OCI-LY1 (cell line): ENCODE measurements at regions not wholly inside any gene's neighbourhood (a gene's known extent, or its start where the extent isn't known, plus 50 kb on each side); places are given as distances from the start of the nearest gene placed in this dataset.

Source experiments
- H2AFZ ChIP-seq: fragments of 200-600 bp; sonication (generic), shearing (Covaris generic); 2 replicates; pipeline ENCODE4 v1.6.0; 2014; ENCODE audit warnings: antibody characterized with exemption, mild to moderate bottlenecking, low read length
- H3F3A ChIP-seq: fragments of 200-600 bp; sonication (generic), shearing (Covaris generic); 2 replicates; pipeline ENCODE4 v1.6.0; 2014; ENCODE audit warnings: mild to moderate bottlenecking, antibody characterized with exemption, low read length, moderate library complexity; ENCODE audit not compliant: insufficient read depth
- H3K27ac ChIP-seq: fragments of 200-600 bp; sonication (generic); 2 replicates; pipeline ENCODE4 v1.5.1; 2014; ENCODE audit warnings: low read length, mixed run types, mild to moderate bottlenecking, low read depth; ENCODE audit not compliant: poor library complexity, severe bottlenecking
- H3K27me3 ChIP-seq: fragments of 200-600 bp; sonication (generic); 2 replicates; pipeline ENCODE4 v1.6.0; 2014; ENCODE audit warnings: antibody characterized with exemption, mild to moderate bottlenecking, low read length, moderate library complexity; ENCODE audit not compliant: insufficient read depth
- H3K36me3 ChIP-seq: fragments of 200-600 bp; sonication (generic); 2 replicates; pipeline ENCODE4 v1.6.1; 2014; ENCODE audit warnings: mild to moderate bottlenecking, antibody characterized with exemption, low read length, moderate library complexity, mixed read lengths; ENCODE audit not compliant: insufficient read depth
- H3K4me1 ChIP-seq: fragments of 200-600 bp; sonication (generic); 2 replicates; pipeline ENCODE4 v1.5.1; 2014; ENCODE audit warnings: mild to moderate bottlenecking, low read length, moderate library complexity; ENCODE audit not compliant: insufficient read depth, severe bottlenecking
- H3K4me2 ChIP-seq: fragments of 200-600 bp; sonication (generic), shearing (Covaris generic); 2 replicates; pipeline ENCODE4 v1.6.1; 2014; ENCODE audit warnings: low read length
- H3K4me3 ChIP-seq: fragments of 200-600 bp; sonication (generic); 2 replicates; pipeline ENCODE4 v1.5.1; 2014; ENCODE audit warnings: low read length, low read depth, mild to moderate bottlenecking, mixed read lengths; ENCODE audit not compliant: poor library complexity, severe bottlenecking
- H3K79me2 ChIP-seq: fragments of 200-600 bp; shearing (Covaris generic); 2 replicates; pipeline ENCODE4 v1.6.1; 2016; ENCODE audit warnings: mixed run types, low read length, mixed read lengths; ENCODE audit not compliant: insufficient read depth
- H3K9ac ChIP-seq: fragments of 200-600 bp; sonication (generic), shearing (Covaris generic); 2 replicates; pipeline ENCODE4 v1.6.1; 2014; ENCODE audit warnings: mild to moderate bottlenecking, low read length, mixed read lengths
- H3K9me2 ChIP-seq: fragments of 200-600 bp; sonication (generic), shearing (Covaris generic); 2 replicates; pipeline ENCODE4 v1.6.1; 2014; ENCODE audit warnings: low read depth, mild to moderate bottlenecking, low read length, mixed read lengths
- H3K9me3 ChIP-seq: fragments of 200-600 bp; shearing (Covaris generic); 2 replicates; pipeline ENCODE4 v1.6.1; 2014; ENCODE audit warnings: low read length, mixed read lengths
- H4K20me1 ChIP-seq: fragments of 200-600 bp; sonication (generic), shearing (Covaris generic); 2 replicates; pipeline ENCODE4 v1.6.0; 2016; ENCODE audit warnings: mild to moderate bottlenecking, low read length; ENCODE audit not compliant: insufficient read depth
- CTCF ChIP-seq: fragments of 200-600 bp; sonication (generic), shearing (Covaris generic); IDR thresholded peaks from 2 replicates; pipeline ENCODE4 v1.5.1; 2017; ENCODE audit warnings: mild to moderate bottlenecking, antibody characterized with exemption, low read length, moderate library complexity, mixed read lengths
- EZH2 ChIP-seq: fragments of 200-600 bp; sonication (generic), shearing (Covaris generic); IDR thresholded peaks from 2 replicates; pipeline ENCODE4 v1.8.0; 2017; ENCODE audit warnings: borderline replicate concordance, mixed run types, mild to moderate bottlenecking, antibody characterized with exemption, low read length, moderate library complexity, mixed read lengths

GRCh38 chr13:65560936-65561335, 1669.2 kb downstream of the PCDH9 start:
- no peaks in the 10 kb centered on the region for H3F3A ChIP-seq
- TF ChIP-seq CTCF = no peak
- no peak for TF ChIP-seq EZH2
- H3K36me3 ChIP-seq = no peaks in the 10 kb centered on the region
- no peaks in the 10 kb centered on the region for H3K79me2 ChIP-seq
- no peak overlapping the region for H3K4me3 ChIP-seq
- no peak overlapping the region for H2AFZ ChIP-seq
- H3K9ac ChIP-seq = no peak overlapping the region
- H3K4me2 ChIP-seq = no peak overlapping the region
- H3K4me1 ChIP-seq = no peaks in the 10 kb centered on the region
- no peaks in the 10 kb centered on the region for H4K20me1 ChIP-seq
- no peak overlapping the region for H3K27ac ChIP-seq
- H3K9me2 ChIP-seq = no peaks in the 10 kb centered on the region
- no peaks in the 10 kb centered on the region for H3K9me3 ChIP-seq
- H3K27me3 ChIP-seq = no peaks in the 10 kb centered on the region

GRCh38 chr13:65555962-65556361, 1674.2 kb downstream of the PCDH9 start:
- H3K4me2 ChIP-seq = no peak overlapping the region
- H3K36me3 ChIP-seq = no peaks in the 10 kb centered on the region
- H2AFZ ChIP-seq = no peak overlapping the region
- no peak overlapping the region for H3K27ac ChIP-seq
- no peaks in the 10 kb centered on the region for H3K27me3 ChIP-seq
- no peaks in the 10 kb centered on the region for H4K20me1 ChIP-seq
- no peak overlapping the region for H3K4me3 ChIP-seq
- no peaks in the 10 kb centered on the region for H3K4me1 ChIP-seq
- peaks cover 10% of the 10 kb centered on the region; the same call in 1 of the 2 replicates for H3K9me3 ChIP-seq
- H3F3A ChIP-seq = no peaks in the 10 kb centered on the region
- no peak for TF ChIP-seq CTCF
- TF ChIP-seq EZH2 = no peak
- no peaks in the 10 kb centered on the region for H3K9me2 ChIP-seq
- H3K79me2 ChIP-seq = no peaks in the 10 kb centered on the region
- H3K9ac ChIP-seq = no peak overlapping the region

GRCh38 chr13:65553096-65553727, 1676.9 kb downstream of the PCDH9 start:
- Histone ChIP-seq H3K4me3 (no peak overlapping the region), H3F3A (no peaks in the 10 kb centered on the region), H3K27ac (no peak overlapping the region), H3K9me3 (peaks cover 16% of the 10 kb centered on the region; the same call in 1 of the 2 replicates), H3K4me2 (no peak overlapping the region), H3K36me3 (no peaks in the 10 kb centered on the region), H3K9me2 (no peaks in the 10 kb centered on the region), H2AFZ (no peak overlapping the region), H3K27me3 (no peaks in the 10 kb centered on the region), H4K20me1 (no peaks in the 10 kb centered on the region), H3K9ac (no peak overlapping the region), H3K79me2 (no peaks in the 10 kb centered on the region), H3K4me1 (no peaks in the 10 kb centered on the region)
- TF ChIP-seq EZH2 (no peak), CTCF (no peak)
